Fibroblast of mammary gland (primary cell): ENCODE measurements at regions not wholly inside any gene's neighbourhood (a gene's known extent, or its start where the extent isn't known, plus 50 kb on each side); places are given as distances from the start of the nearest gene placed in this dataset.
"Not testable (repeated sequence)": the region's sequence is repeated elsewhere in the genome, so short reads cannot be mapped to it uniquely, and the experiment has no call there.

Experiments
- DNase-seq: peaks from one replicate; pipeline ENCODE4 v3.0.0-alpha.2; 2010; ENCODE audit warnings: low read depth
- H3K4me3 ChIP-seq: 2 replicates; pipeline ENCODE4 v1.5.1; 2011; ENCODE audit warnings: low read depth, mild to moderate bottlenecking, low read length, moderate library complexity; ENCODE audit not compliant: control insufficient read depth
- TF ChIP-seq, protein P1 (sequence below): conservative IDR thresholded peaks from 2 replicates; pipeline ENCODE4 v1.5.1; 2011; ENCODE audit warnings: low read depth, low read length, inconsistent platforms; ENCODE audit not compliant: control insufficient read depth, insufficient read depth

DNA sequence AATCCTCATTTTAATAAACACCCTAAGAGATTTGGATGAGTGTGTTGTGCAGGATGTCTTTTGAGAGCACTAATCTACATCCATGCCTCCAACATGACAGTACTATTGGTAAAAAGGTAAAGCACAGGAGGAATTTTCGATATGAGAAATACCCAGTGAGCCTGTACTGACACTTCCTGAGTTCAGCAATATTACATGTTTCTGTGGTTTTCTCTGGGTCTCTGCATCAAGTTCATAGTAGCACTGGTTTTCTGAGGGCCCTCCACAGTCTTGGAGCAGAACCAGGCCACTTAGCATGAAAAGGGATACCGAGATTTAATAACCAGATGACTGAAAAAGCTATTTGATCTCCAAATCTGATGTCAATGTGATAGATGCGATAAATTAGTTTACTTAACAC, 524.1 kb downstream of the TMEM38B start:
- H3K4me3 ChIP-seq, result no peak overlapping the region
- no peak for DNase-seq
- TF ChIP-seq, protein P1, sequence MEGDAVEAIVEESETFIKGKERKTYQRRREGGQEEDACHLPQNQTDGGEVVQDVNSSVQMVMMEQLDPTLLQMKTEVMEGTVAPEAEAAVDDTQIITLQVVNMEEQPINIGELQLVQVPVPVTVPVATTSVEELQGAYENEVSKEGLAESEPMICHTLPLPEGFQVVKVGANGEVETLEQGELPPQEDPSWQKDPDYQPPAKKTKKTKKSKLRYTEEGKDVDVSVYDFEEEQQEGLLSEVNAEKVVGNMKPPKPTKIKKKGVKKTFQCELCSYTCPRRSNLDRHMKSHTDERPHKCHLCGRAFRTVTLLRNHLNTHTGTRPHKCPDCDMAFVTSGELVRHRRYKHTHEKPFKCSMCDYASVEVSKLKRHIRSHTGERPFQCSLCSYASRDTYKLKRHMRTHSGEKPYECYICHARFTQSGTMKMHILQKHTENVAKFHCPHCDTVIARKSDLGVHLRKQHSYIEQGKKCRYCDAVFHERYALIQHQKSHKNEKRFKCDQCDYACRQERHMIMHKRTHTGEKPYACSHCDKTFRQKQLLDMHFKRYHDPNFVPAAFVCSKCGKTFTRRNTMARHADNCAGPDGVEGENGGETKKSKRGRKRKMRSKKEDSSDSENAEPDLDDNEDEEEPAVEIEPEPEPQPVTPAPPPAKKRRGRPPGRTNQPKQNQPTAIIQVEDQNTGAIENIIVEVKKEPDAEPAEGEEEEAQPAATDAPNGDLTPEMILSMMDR, result no peak

DNA sequence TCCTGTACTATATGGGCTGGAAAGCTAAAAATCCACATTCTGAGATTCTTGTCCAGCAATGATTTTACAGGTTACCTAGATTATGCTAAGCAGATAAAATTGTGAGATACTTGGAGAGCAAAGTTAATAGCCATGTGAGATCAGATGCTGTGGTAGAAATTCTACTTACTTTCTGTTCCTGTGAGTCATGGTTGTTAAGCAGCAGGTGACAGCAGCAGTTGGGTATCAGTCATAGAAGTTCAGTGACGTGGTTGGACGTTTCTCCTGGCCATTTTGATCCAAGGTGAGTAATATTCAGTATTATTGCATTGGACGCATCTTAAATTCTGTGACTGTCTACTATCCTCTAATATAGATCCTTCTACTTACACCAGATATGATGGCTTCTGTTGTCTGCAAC, 524.5 kb downstream of the TMEM38B start:
- TF ChIP-seq, protein P1, result no peak
- no peak for DNase-seq
- H3K4me3 ChIP-seq, result no peak overlapping the region

DNA sequence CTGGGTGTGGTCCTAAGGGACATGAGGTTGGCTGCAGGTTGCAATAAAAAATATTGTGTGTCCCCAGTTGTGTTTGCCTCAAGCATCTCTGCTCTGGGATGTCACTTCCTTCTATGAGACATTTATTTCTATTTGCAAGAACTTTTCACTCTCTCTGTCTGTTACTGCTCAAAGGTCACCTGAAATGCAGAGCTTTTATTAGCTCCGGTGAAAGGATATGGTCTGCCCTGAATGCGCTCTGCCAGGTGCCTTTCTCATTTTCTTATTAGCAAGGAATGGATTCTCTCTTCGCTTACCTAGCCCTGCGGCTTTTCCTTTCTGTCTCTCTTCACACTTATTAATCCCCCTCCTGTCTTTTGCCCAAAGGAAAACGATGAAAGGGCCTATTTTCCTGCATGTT, 526.1 kb downstream of the TMEM38B start:
- H3K4me3 ChIP-seq, result no peak overlapping the region
- TF ChIP-seq, protein P1, result no peak
- DNase-seq, result no peak

DNA sequence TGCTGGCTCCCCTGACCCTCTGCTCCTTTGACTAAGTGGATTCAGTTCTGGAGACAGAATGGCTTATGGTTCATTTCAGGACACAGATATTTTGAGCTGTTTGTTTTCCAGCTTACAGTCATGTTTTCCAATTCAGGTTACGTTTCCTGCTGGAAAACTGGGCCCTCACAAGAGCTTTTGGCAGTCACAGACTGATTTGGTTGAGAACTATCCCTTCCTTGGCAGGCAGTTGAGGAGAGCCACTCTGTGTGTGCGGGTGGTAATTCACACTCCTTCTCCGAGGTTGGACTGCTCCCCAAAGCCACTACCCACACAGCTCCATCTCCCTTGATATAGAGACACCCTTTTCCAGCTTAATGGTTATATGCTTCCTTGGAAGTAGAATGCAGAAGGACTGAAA, 534.5 kb downstream of the TMEM38B start:
- no peak for DNase-seq
- H3K4me3 ChIP-seq, result no peak overlapping the region
- TF ChIP-seq, protein P1, result no peak

DNA sequence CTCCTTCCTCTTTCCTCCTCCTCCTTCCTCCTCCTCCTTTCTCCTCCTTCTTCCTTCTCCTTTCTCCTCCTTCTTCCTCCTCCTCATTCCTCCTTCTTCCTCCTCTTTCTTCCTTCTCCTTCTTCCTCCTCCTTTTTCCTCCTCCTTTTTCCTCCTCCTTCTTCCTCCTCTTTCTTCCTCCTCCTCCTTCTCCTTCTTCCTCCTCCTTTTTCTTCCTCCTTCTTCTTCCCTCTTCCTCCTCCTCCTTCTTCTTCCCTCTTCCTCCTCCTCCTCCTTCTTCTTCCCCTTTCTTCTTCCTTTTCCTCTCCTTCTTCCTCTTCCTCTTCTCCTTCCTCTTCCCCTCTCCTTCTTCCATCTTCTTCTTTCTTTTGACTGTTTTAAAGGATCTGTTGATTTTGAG, 538.8 kb downstream of the TMEM38B start:
- TF ChIP-seq, protein P1, result no peak
- no peak overlapping the region for H3K4me3 ChIP-seq
- DNase-seq, result no peak

DNA sequence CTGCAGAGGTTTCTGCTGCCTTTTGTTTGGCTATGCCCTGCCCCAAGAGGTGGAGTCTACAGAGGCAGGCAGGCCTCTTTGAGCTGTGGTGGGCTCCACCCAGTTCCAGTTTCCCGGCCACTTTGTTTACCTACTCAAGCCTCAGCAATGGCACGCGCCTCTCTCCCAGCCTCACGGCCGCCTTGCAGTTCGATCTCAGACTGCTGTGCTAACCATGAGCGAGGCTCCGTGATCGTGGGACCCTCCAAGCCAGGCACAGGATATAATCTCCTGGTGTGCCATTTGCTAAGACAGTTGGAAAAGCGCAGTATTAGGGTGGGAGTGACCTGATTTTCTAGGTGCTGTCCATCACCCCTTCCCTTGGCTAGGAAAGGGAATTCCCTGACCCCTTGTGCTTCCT, 566.6 kb downstream of the TMEM38B start:
- not testable (repeated sequence) for H3K4me3 ChIP-seq, DNase-seq

DNA sequence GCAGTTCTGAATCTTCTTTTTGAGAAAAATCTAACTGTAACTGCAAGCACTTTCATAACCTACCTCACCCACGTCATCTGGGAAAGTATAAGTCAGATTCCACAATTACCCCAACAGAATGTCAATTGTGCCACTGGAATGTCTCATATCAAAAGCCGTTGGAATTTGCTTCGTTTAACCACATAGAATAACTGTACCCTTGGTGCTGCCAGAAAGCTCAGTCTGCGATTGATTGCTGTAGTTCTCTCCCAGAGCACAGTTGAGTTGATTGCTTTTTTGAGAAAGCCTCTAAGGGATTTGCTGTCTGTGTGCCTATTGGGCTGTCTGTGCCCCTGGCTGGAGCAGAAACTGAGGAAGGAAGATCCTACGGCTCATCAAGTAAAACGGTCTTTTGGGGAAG, 583.6 kb downstream of the TMEM38B start:
- H3K4me3 ChIP-seq, result no peak overlapping the region
- TF ChIP-seq, protein P1, result no peak
- no peak for DNase-seq

DNA sequence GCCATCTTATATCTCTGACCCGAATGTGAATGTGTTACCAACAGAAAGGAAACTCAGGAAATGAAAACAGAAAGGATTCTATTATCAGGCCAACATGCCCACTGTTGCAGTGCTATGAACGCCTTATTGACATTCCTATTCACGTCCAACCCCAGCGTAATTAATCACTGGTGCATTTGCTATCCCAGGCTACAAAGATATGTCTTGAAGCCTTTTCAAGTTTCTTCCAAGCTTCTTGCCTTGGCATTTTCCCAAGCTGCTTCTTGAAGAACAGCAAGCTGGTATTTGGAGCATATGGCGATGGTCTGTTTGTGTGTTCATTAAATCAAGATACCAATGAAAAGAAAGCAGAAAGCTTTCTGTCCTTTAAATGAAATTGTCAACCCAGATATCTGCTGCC, 579.2 kb upstream of the ZNF462 start:
- no peak overlapping the region for H3K4me3 ChIP-seq
- no peak for DNase-seq
- TF ChIP-seq, protein P1, result no peak
